IMR-90 (cell line): ENCODE measurements at regions not wholly inside any gene's neighbourhood (a gene's known extent, or its start where the extent isn't known, plus 50 kb on each side); places are given as distances from the start of the nearest gene placed in this dataset.

ENCODE experiments used
- ATAC-seq: fragments of 200-7000 bp; cut with Tn5 transposase; 2 replicates; pipeline ENCODE4 v1.9.1; 2020; ENCODE audit warnings: low read depth, mild to moderate bottlenecking, moderate library complexity
- BruUV-seq: library from RNA; stranded (reverse); fragments of 400-500 nt; replicated peaks from 2 replicates; lab custom pipeline; 2021; lab: Mats Ljungman, UMichigan
- CTCF ChIA-PET: fragments of 300-600 bp; formaldehyde crosslinking; extraction: SDS; loops from one replicate; lab custom pipeline; 2021; ENCODE audit warnings: antibody characterized with exemption; lab: Yijun Ruan, JAX
- POLR2A ChIA-PET: fragments of 300-600 bp; sonication (Branson Sonifier 250); formaldehyde crosslinking; loops from one replicate; lab custom pipeline; 2022; ENCODE audit warnings: antibody characterized with exemption; ENCODE audit not compliant: unreplicated experiment; lab: Charles Lee
- DNase-seq: peaks from one replicate; pipeline ENCODE4 v3.0.0; 2013
- H2AFZ ChIP-seq: replicated peaks from 2 replicates; pipeline ENCODE3; 2013; ENCODE audit warnings: low read length, mild to moderate bottlenecking; ENCODE audit not compliant: poor library complexity
- H2AK5ac ChIP-seq: 2 replicates; pipeline ENCODE4 v1.6.1; 2013; ENCODE audit warnings: low read depth, low read length, inconsistent platforms
- H2AK9ac ChIP-seq: replicated peaks from 2 replicates; pipeline ENCODE3; 2013; ENCODE audit warnings: mild to moderate bottlenecking, low read depth, low read length, moderate library complexity; ENCODE audit not compliant: poor library complexity
- H2BK120ac ChIP-seq: 2 replicates; pipeline ENCODE4 v1.6.1; 2013; ENCODE audit warnings: low read depth, low read length, inconsistent platforms
- H2BK15ac ChIP-seq: 3 replicates; pipeline ENCODE4 v1.6.1; 2013; ENCODE audit warnings: low read depth, low read length, inconsistent platforms
- H2BK20ac ChIP-seq: 2 replicates; pipeline ENCODE4 v1.6.1; 2013; ENCODE audit warnings: low read depth, mild to moderate bottlenecking, inconsistent platforms, low read length, moderate library complexity
- H2BK5ac ChIP-seq: 2 replicates; pipeline ENCODE4 v1.6.1; 2013; ENCODE audit warnings: mild to moderate bottlenecking, low read depth, low read length, inconsistent platforms; ENCODE audit not compliant: poor library complexity, severe bottlenecking
- H3K14ac ChIP-seq: replicated peaks from 2 replicates; pipeline ENCODE4 v1.6.1; 2013; ENCODE audit warnings: low read depth, low read length, inconsistent platforms
- H3K18ac ChIP-seq: 2 replicates; pipeline ENCODE4 v1.6.1; 2013; ENCODE audit warnings: low read depth, low read length, control low read depth
- H3K23ac ChIP-seq: 2 replicates; pipeline ENCODE4 v1.6.1; 2013; ENCODE audit warnings: low read depth, low read length, inconsistent platforms
- H3K27ac ChIP-seq: 2 replicates; pipeline ENCODE4 v1.5.1; 2013; ENCODE audit warnings: mild to moderate bottlenecking, control low read depth, low read length; ENCODE audit not compliant: insufficient read depth
- H3K27me3 ChIP-seq: 2 replicates; pipeline ENCODE4 v1.6.1; 2013; ENCODE audit warnings: low read length; ENCODE audit not compliant: control insufficient read depth, insufficient read depth
- H3K36me3 ChIP-seq: 2 replicates; pipeline ENCODE4 v1.6.1; 2013; ENCODE audit warnings: low read length, mixed read lengths; ENCODE audit not compliant: control insufficient read depth, insufficient read depth
- H3K4ac ChIP-seq: 2 replicates; pipeline ENCODE4 v1.6.1; 2013; ENCODE audit warnings: low read depth, low read length, inconsistent platforms
- H3K4me1 ChIP-seq: 2 replicates; pipeline ENCODE4 v1.6.1; 2013; ENCODE audit warnings: low read length, mixed read lengths; ENCODE audit not compliant: control insufficient read depth, insufficient read depth
- H3K4me2 ChIP-seq: 2 replicates; pipeline ENCODE4 v1.6.1; 2013; ENCODE audit warnings: low read depth, mild to moderate bottlenecking, control low read depth, low read length, moderate library complexity
- H3K4me3 ChIP-seq: 2 replicates; pipeline ENCODE4 v1.5.1; 2013; ENCODE audit warnings: low read depth, mild to moderate bottlenecking, control low read depth, low read length, moderate library complexity; ENCODE audit not compliant: insufficient read depth
- H3K56ac ChIP-seq: 2 replicates; pipeline ENCODE4 v1.6.1; 2013; ENCODE audit warnings: low read length, inconsistent platforms; ENCODE audit not compliant: insufficient read depth; ENCODE audit errors: extremely low read depth
- H3K79me1 ChIP-seq, 2 experiments: 2 replicates each; pipeline ENCODE4 v1.6.1; 2013; ENCODE audit warnings: low read length in 2 of 2, inconsistent platforms in 1 of 2, low read depth in 1 of 2
- H3K9ac ChIP-seq: 2 replicates; pipeline ENCODE4 v1.6.1; 2013; ENCODE audit warnings: low read depth, low read length, control low read depth
- H3K9me1 ChIP-seq: 2 replicates; pipeline ENCODE4 v1.6.1; 2013; ENCODE audit warnings: low read length, inconsistent platforms; ENCODE audit not compliant: insufficient read depth
- H3K9me3 ChIP-seq: 2 replicates; pipeline ENCODE4 v1.6.1; 2013; ENCODE audit warnings: low read length; ENCODE audit not compliant: control insufficient read depth, insufficient read depth
- H4K20me1 ChIP-seq: 2 replicates; pipeline ENCODE4 v1.6.1; 2013; ENCODE audit warnings: low read length, inconsistent platforms; ENCODE audit not compliant: insufficient read depth
- H4K5ac ChIP-seq: 2 replicates; pipeline ENCODE4 v1.6.1; 2013; ENCODE audit warnings: mild to moderate bottlenecking, low read depth, low read length, control low read depth
- H4K8ac ChIP-seq, 2 experiments: 2 replicates each; pipeline ENCODE4 v1.6.1; 2013; ENCODE audit warnings: low read depth in 2 of 2, low read length in 2 of 2, control low read depth in 1 of 2, inconsistent platforms in 1 of 2
- H4K91ac ChIP-seq: 2 replicates; pipeline ENCODE4 v1.6.1; 2013; ENCODE audit warnings: low read depth, low read length, inconsistent platforms; ENCODE audit not compliant: insufficient read depth
- BHLHE40 ChIP-seq: fragments of 150-350 bp; IDR thresholded peaks from 2 replicates; pipeline ENCODE4 v1.6.1; 2016; ENCODE audit warnings: mild to moderate bottlenecking, low read depth, low read length
- CEBPB ChIP-seq: IDR thresholded peaks from 2 replicates; pipeline ENCODE4 v1.6.1; 2012; ENCODE audit warnings: low read depth, low read length, improper control_type of control experiment
- CHD1 ChIP-seq: IDR thresholded peaks from 2 replicates; pipeline ENCODE4 v1.6.1; 2012; ENCODE audit warnings: low read depth, low read length, improper control_type of control experiment
- FOS ChIP-seq: fragments of 150-350 bp; IDR thresholded peaks from 2 replicates; pipeline ENCODE4 v1.6.1; 2016; ENCODE audit warnings: low read depth, low read length
- MAFK ChIP-seq: IDR thresholded peaks from 2 replicates; pipeline ENCODE4 v1.6.1; 2012; ENCODE audit warnings: low read depth, low read length, improper control_type of control experiment
- MAZ ChIP-seq: IDR thresholded peaks from 2 replicates; pipeline ENCODE4 v1.6.1; 2012; ENCODE audit warnings: low read depth, mild to moderate bottlenecking, low read length, improper control_type of control experiment, moderate library complexity, borderline replicate concordance
- MXI1 ChIP-seq: IDR thresholded peaks from 2 replicates; pipeline ENCODE4 v1.6.1; 2012; ENCODE audit warnings: low read depth, mild to moderate bottlenecking, low read length, moderate library complexity, borderline replicate concordance
- NFE2L2 ChIP-seq: fragments of 150-350 bp; IDR thresholded peaks from 2 replicates; pipeline ENCODE4 v1.6.1; 2016; ENCODE audit warnings: low read depth, mild to moderate bottlenecking, low read length
- POLR2A ChIP-seq: IDR thresholded peaks from 2 replicates; pipeline ENCODE4 v1.6.1; 2012; ENCODE audit warnings: mild to moderate bottlenecking, low read depth, low read length
- RAD21 ChIP-seq: IDR thresholded peaks from 2 replicates; pipeline ENCODE4 v1.6.1; 2012; ENCODE audit warnings: low read length, improper control_type of control experiment
- RCOR1 ChIP-seq: IDR thresholded peaks from 2 replicates; pipeline ENCODE4 v1.6.1; 2012; ENCODE audit warnings: mild to moderate bottlenecking, low read length, improper control_type of control experiment; ENCODE audit not compliant: insufficient replicate concordance
- RFX5 ChIP-seq: IDR thresholded peaks from 2 replicates; pipeline ENCODE4 v1.8.0; 2012; ENCODE audit warnings: low read depth, mild to moderate bottlenecking, low read length, moderate library complexity
- SMC3 ChIP-seq: fragments of 150-350 bp; IDR thresholded peaks from 2 replicates; pipeline ENCODE4 v1.6.1; 2016; ENCODE audit warnings: low read depth, mild to moderate bottlenecking, antibody characterized with exemption, low read length, moderate library complexity
- WGBS, 2 experiments: methylation state at CpG; one replicate each; pipeline versions ENCODE4 v1.1.5 to v1.1.7; 2013; ENCODE audit warnings: missing lambda C conversion rate in 2 of 2; ENCODE audit not compliant: insufficient read length in 1 of 2; ENCODE audit errors: extremely low coverage in 2 of 2; 5-methylcytosine and 5-hydroxymethylcytosine counted together
- dilution Hi-C: fragments of 300-500 bp; cut with HindIII; formaldehyde crosslinking; loops from one replicate; pipeline ENCODE4 v1.14.3; 2018; ENCODE audit warnings: low sequenced_read_pairs; ENCODE audit not compliant: unreplicated experiment
- in situ Hi-C: fragments of 300-500 bp; cut with MboI; formaldehyde crosslinking; loops from 3 replicates; pipeline ENCODE4 v1.14.3; 2019; ENCODE audit warnings: low sequenced_read_pairs, inconsistent platforms, mixed read lengths
- intact Hi-C: fragments of 100-400 bp; cut with micrococcal nuclease; formaldehyde crosslinking; loops from 2 replicates; pipeline ENCODE4 v1.10.0; 2022
- TF ChIP-seq, protein P1 (sequence below): fragments of 150-350 bp; IDR thresholded peaks from 2 replicates; pipeline ENCODE4 v1.6.1; 2017; ENCODE audit warnings: mild to moderate bottlenecking, antibody characterized with exemption, low read length, low read depth
- TF ChIP-seq, protein P2 (sequence below): conservative IDR thresholded peaks from 2 replicates; pipeline ENCODE4 v1.5.1; 2012; ENCODE audit warnings: mild to moderate bottlenecking, low read depth, low read length, improper control_type of control experiment
- TF ChIP-seq, protein P3 (sequence below): fragments of 150-350 bp; IDR thresholded peaks from 2 replicates; pipeline ENCODE4 v1.6.1; 2016; ENCODE audit warnings: low read depth, mild to moderate bottlenecking, low read length, moderate library complexity, borderline replicate concordance

DNA sequence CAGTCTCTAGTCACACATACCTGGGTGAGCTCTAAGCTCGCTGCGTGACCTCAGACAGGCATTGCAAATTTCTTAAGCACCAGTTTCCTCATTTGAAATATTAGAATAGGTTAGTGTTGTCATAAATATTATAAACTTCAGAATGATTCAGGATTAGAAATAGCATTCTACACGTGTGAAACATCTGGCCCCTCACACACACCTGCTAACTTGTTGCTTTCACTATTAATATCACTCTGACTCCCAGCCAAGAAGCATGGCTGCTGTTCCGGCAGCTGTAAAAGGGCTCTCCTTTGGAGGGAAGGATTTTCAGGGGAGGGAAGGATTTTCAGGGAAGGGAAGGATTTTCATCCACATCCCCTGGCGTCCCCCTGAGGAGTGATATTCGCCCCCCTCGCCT lies 161.3 kb upstream of the GPR12 start:
- no peak overlapping the region for H3K4me2 ChIP-seq
- no peak overlapping the region for H4K91ac ChIP-seq
- ATAC-seq = no peak
- no peak overlapping the region for H2BK15ac ChIP-seq
- dilution Hi-C loops (no loop called here), in situ Hi-C loops (no loop called here), intact Hi-C loops (no loop called here)
- no peak overlapping the region for H3K14ac ChIP-seq
- no peak overlapping the region for H3K23ac ChIP-seq
- DNase-seq = no peak
- H3K27me3 ChIP-seq = peaks cover 57% of the 10 kb centered on the region
- no peak overlapping the region for H3K9ac ChIP-seq
- POLR2A ChIA-PET = no interaction called here
- no TSS peak for BruUV-seq
- no peak overlapping the region for H2AFZ ChIP-seq
- no peak overlapping the region for H4K8ac ChIP-seq
- no peaks in the 10 kb centered on the region for H3K79me1 ChIP-seq
- H2BK20ac ChIP-seq = no peak overlapping the region
- no peak overlapping the region for H3K4ac ChIP-seq
- H4K5ac ChIP-seq = no peak overlapping the region
- H2AK5ac ChIP-seq = no peak overlapping the region
- no peaks in the 10 kb centered on the region for H3K9me1 ChIP-seq
- no peak overlapping the region for H2BK120ac ChIP-seq
- no peaks in the 10 kb centered on the region for H4K20me1 ChIP-seq
- no peak overlapping the region for H2BK5ac ChIP-seq
- H3K36me3 ChIP-seq = no peaks in the 10 kb centered on the region
- no peak overlapping the region for H3K56ac ChIP-seq
- 86% methylated on average over 1 of the region's 7 CpGs; no CpG with 5 or more reads in 1 of the 2 experiments for WGBS, 2 experiments
- TF ChIP-seq, protein P1, sequence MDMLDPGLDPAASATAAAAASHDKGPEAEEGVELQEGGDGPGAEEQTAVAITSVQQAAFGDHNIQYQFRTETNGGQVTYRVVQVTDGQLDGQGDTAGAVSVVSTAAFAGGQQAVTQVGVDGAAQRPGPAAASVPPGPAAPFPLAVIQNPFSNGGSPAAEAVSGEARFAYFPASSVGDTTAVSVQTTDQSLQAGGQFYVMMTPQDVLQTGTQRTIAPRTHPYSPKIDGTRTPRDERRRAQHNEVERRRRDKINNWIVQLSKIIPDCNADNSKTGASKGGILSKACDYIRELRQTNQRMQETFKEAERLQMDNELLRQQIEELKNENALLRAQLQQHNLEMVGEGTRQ = no peak
- TF ChIP-seq MAFK (no peak), BHLHE40 (no peak), FOS (no peak), SMC3 (no peak), RAD21 (no peak), MXI1 (no peak), CEBPB (no peak), CHD1 (no peak), NFE2L2 (no peak), POLR2A (no peak), RCOR1 (no peak), MAZ (no peak), RFX5 (no peak)
- TF ChIP-seq, protein P2, sequence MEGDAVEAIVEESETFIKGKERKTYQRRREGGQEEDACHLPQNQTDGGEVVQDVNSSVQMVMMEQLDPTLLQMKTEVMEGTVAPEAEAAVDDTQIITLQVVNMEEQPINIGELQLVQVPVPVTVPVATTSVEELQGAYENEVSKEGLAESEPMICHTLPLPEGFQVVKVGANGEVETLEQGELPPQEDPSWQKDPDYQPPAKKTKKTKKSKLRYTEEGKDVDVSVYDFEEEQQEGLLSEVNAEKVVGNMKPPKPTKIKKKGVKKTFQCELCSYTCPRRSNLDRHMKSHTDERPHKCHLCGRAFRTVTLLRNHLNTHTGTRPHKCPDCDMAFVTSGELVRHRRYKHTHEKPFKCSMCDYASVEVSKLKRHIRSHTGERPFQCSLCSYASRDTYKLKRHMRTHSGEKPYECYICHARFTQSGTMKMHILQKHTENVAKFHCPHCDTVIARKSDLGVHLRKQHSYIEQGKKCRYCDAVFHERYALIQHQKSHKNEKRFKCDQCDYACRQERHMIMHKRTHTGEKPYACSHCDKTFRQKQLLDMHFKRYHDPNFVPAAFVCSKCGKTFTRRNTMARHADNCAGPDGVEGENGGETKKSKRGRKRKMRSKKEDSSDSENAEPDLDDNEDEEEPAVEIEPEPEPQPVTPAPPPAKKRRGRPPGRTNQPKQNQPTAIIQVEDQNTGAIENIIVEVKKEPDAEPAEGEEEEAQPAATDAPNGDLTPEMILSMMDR = no peak
- TF ChIP-seq, protein P3, sequence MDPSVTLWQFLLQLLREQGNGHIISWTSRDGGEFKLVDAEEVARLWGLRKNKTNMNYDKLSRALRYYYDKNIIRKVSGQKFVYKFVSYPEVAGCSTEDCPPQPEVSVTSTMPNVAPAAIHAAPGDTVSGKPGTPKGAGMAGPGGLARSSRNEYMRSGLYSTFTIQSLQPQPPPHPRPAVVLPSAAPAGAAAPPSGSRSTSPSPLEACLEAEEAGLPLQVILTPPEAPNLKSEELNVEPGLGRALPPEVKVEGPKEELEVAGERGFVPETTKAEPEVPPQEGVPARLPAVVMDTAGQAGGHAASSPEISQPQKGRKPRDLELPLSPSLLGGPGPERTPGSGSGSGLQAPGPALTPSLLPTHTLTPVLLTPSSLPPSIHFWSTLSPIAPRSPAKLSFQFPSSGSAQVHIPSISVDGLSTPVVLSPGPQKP = no peak
- no peak overlapping the region for H2AK9ac ChIP-seq
- no peaks in the 10 kb centered on the region for H3K9me3 ChIP-seq
- H3K27ac ChIP-seq = no peak overlapping the region
- CTCF ChIA-PET = no interaction called here
- no peak overlapping the region for H3K18ac ChIP-seq
- no peak overlapping the region for H3K4me3 ChIP-seq
- no peaks in the 10 kb centered on the region for H3K4me1 ChIP-seq
